IPS DF 4.7 (cell line): ENCODE measurements at regions not wholly inside any gene's neighbourhood (a gene's known extent, or its start where the extent isn't known, plus 50 kb on each side); places are given as distances from the start of the nearest gene placed in this dataset.
"Not testable (repeated sequence)": the region's sequence is repeated elsewhere in the genome, so short reads cannot be mapped to it uniquely, and the experiment has no call there.

Source experiments
- DNase-seq: peaks from one replicate; pipeline ENCODE4 v3.0.0-alpha.2; 2013; ENCODE audit warnings: low spot score; ENCODE audit errors: extremely low read depth

- DNase-seq = no peak
Observed at GRCh38 chr11:38460429-38460828, 1862.4 kb upstream of the RAG2 start.

- DNase-seq = no peak
Observed at GRCh38 chr11:38456371-38456770, 1858.3 kb upstream of the RAG2 start.

DNA sequence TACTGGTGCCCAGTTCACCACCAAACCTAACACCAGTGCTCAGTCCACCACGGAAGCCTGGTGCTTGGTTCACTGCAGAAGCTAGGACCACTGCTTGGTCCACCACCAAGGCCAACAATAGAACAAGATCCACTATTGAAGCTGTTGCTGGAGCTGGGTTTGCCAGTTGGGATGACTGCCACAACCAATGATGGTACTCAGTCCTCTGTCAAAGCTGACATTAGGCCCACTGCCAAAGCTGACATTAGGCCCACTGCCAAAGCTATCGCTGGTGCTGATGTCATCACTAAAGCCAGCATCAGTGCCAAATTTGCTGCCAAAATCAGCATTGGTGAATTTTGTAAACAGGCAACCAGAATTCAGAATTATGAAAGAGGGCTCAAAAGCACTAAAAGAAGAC lies 1850.2 kb upstream of the RAG2 start:
- DNase-seq = no peak

- no peak for DNase-seq
Observed at GRCh38 chr11:38446336-38446735, 1848.3 kb upstream of the RAG2 start.

DNA sequence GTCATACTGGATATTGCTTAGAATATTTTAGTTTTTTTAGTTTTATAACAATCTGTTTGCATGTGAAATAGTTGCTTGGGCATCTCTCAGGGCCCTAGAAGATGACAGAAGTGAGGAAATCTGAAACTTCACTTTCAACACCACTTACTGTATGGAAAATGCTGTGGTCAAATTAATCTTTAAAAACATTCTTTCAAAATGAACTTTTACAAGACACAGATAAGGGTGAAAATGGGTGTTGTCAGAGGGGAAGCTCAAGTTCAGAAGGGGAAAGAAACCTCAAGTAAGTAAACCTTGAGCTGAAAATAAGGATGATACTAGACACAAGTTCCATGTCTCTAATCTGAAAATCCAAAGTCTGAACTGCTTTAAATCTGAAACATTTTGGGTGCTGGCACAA lies 1840.1 kb upstream of the RAG2 start:
- no peak for DNase-seq

DNA sequence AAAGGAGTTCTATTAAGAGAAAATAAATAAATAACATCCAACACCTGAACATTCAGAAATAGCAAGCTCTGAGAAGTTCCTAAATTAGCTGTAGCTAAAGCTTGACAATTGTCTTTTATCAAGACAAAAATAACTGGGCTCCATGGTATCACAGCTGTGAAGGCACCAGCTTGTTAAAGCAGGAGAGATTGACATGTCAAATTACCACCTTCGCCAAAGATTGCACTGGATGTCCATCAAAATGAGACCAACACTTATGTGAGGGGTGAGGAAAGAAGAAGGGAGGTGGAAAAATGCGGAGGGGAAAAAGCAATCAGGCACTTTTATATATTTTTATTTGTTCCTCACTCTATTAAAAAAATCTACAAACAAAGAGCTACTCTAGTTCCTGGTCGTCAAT lies 1827.5 kb upstream of the RAG2 start:
- no peak for DNase-seq

- no peak for DNase-seq
Observed at GRCh38 chr11:38423042-38423441, 1825.0 kb upstream of the RAG2 start.

DNA sequence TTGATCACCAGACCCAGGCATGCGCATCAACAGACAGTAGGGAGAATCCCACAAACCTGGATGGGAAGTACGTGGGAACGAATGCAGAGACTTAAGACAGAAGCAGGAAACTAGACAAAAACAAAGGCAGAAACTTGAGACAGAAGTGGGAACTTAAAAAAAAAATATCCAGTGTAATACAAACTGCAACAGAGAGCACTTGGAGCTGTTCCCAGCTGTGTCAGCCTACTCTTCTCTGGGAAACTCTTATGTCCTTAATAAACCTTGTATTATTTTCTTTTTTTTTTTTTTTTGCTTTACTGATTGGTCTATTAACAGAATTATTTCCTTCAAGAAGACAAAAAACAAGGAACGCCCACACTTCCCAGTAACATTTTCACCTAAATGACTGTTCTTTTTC lies 1818.1 kb upstream of the RAG2 start:
- DNase-seq = no peak

GRCh38 chr11:38411149-38411548 lies 1813.1 kb upstream of the RAG2 start:
- no peak for DNase-seq

- no peak for DNase-seq
Observed at GRCh38 chr11:38402063-38402462, 1804.0 kb upstream of the RAG2 start.

GRCh38 chr11:38392176-38392575 lies 1794.1 kb upstream of the RAG2 start:
- DNase-seq = no peak

DNA sequence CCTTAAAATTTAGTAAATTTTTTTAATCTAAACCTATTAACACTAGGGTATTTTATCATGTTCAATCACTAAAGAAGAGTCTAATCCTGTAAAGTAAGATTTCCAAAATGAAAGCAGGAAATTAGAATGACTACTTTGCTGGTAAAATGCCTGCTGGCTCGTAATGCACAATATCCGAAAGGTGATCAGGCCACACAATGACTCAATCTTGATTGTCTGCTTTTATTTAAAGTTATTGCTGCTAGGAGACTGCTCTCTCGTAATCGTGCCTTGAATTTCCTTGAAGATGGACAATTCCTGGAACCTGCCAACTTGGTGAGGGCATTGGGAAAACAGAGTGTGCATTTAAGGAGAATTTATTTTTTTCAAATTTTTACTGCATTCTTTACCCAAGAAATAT lies 1786.5 kb upstream of the RAG2 start:
- no peak for DNase-seq

GRCh38 chr11:38365274-38365673 lies 1767.2 kb upstream of the RAG2 start:
- DNase-seq = no peak

- DNase-seq = no peak
Observed at GRCh38 chr11:38356255-38356654, 1758.2 kb upstream of the RAG2 start.

DNA sequence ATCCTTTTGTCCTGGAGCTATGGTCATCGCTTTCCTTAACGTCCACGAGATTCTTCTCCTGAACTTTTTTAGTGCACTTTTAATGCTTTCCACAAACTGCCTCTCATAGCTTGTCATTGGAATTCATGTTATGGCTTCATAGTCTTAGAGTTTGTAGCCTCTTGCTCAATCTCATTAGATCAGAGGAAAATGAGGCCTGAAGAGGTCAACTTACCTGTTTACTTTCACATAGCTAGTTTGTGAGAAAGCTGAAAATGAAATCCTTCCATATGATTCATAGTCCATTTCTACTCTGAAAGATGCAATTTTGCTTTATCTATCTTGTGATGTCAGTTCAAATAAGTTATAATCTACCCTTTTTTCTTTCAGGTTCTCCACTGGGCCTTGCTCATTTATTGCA lies 1747.2 kb upstream of the RAG2 start:
- no peak for DNase-seq

GRCh38 chr11:38341612-38342011 lies 1743.6 kb upstream of the RAG2 start:
- DNase-seq = not testable (repeated sequence)

- no peak for DNase-seq
Observed at GRCh38 chr11:38339835-38340440, 1741.9 kb upstream of the RAG2 start.

- DNase-seq = not testable (repeated sequence)
Observed at GRCh38 chr11:38338022-38338421, 1740.0 kb upstream of the RAG2 start.

DNA sequence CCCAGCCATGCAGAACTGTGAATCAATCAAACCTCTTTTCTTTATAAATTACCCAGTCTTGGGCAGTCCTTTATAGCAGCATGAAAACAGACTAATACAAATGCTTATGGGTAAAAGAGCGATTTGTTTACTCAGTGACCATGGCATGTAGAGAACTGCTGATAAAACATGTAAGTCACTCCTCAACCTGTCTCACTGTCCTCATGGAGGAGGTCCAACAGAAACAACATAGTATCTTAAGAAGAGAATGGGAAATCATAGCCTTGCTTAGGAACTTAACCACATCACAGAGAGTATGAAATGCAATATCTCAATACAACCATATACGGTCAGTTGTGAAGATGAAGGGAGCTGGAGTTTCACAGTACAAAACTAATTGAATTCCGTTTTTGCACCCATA lies 1734.0 kb upstream of the RAG2 start:
- no peak for DNase-seq

DNA sequence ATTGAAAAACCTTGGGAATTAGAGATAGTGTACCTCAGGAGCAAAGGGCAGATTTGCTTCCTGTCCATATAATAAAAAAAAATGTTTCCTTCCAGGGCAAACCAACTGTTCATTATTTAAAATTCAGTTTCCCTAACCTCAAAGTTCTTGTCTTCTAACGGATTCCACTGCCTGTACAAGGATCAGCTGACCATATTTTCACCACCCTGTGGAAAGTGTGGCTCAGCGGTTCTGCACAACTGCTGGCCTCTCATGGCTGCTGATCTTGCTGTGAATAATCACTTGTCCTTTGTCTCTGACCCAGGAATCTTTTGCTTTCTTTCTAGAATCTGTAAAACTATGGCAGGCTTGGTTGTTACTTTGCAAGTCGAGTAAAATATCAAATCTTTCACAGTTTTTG lies 1732.5 kb upstream of the RAG2 start:
- DNase-seq = no peak

DNA sequence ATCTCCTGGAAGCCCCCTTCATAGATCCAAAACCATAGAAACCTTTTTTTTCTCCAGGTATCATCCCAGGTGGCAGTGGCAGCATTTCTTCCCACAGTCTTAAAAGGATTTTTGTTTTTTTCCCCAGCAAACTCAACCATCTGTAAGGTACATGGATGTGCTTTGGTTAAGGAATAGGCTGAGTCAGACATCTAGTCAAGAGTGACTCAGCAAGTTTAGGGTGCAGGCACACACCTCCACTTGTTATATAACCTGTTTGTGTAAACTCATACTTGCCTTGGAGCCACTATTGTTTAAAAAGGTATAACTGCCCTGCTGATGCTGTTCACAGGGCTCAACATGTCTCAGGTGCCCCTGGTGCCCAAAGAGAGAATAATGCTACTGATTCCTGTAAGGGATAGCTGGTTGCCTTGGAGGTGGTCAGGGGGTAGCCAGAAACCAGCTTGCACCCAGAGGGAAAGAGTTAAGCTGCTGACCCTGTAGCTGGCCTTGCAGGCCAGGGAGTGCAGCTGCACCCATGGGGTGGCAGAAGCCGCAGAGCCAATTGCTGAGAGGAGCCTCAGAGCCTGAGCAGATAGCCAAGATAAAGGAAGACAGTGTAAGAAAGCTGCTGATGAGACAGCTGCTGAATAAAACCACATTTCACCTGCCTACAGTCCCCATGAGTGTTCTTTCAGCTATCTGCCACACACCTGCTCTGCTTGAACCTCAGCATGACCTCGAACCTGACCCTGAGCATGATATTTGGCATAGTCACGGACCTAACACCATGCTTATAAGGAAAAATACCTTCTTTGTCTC lies 1726.1 kb upstream of the RAG2 start:
- DNase-seq = no peak

GRCh38 chr11:38315151-38315550 lies 1717.1 kb upstream of the RAG2 start:
- no peak for DNase-seq

DNA sequence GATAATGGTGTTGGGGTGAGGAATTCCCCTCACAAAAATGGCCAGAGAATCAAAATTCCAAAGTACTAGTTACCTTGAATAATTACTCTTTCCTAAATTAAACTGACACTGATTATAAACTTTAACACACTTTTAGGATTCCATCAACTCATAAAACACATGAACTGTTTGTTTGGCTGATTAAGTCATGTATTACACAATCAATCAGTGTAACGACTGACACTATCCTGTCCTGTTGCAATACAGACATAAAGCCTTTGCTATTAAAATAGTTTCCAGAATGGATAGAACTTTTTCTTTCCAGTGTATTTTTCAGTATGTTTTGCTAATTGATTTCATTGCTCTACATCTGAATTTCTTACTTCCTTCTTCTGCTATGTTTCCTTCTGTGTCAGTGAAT lies 1709.4 kb upstream of the RAG2 start:
- DNase-seq = no peak
